ENCODE measurements at regions not wholly inside any gene's neighbourhood (a gene's known extent, or its start where the extent isn't known, plus 50 kb on each side); places are given as distances from the start of the nearest gene placed in this dataset.
"Not testable (repeated sequence)": the region's sequence is repeated elsewhere in the genome, so short reads cannot be mapped to it uniquely, and the experiment has no call there.

GRCh38 chr2:142714600-142714999, 162.9 kb upstream of the KYNU start:
- TF ChIP-seq, protein P1, sequence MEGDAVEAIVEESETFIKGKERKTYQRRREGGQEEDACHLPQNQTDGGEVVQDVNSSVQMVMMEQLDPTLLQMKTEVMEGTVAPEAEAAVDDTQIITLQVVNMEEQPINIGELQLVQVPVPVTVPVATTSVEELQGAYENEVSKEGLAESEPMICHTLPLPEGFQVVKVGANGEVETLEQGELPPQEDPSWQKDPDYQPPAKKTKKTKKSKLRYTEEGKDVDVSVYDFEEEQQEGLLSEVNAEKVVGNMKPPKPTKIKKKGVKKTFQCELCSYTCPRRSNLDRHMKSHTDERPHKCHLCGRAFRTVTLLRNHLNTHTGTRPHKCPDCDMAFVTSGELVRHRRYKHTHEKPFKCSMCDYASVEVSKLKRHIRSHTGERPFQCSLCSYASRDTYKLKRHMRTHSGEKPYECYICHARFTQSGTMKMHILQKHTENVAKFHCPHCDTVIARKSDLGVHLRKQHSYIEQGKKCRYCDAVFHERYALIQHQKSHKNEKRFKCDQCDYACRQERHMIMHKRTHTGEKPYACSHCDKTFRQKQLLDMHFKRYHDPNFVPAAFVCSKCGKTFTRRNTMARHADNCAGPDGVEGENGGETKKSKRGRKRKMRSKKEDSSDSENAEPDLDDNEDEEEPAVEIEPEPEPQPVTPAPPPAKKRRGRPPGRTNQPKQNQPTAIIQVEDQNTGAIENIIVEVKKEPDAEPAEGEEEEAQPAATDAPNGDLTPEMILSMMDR (IDR thresholded peaks at IDR 0.05; ENCODE audit: partially characterized antibody, unreplicated experiment): no peak
- Mint-ChIP-seq H3K4me3 (ENCODE audit: unreplicated experiment) (no peak overlapping the region), H3K27me3 (ENCODE audit: unreplicated experiment) (no peaks in the 10 kb centered on the region), H3K36me3 (ENCODE audit: unreplicated experiment) (no peaks in the 10 kb centered on the region), H3K27ac (ENCODE audit: unreplicated experiment) (no peak overlapping the region), H3K4me1 (ENCODE audit: low read depth, unreplicated experiment) (no peaks in the 10 kb centered on the region), H3K9me3 (ENCODE audit: unreplicated experiment) (no peaks in the 10 kb centered on the region)
- no peak for DNase-seq

- Mint-ChIP-seq H3K4me3 (ENCODE audit: unreplicated experiment) (no peak overlapping the region), H3K36me3 (ENCODE audit: unreplicated experiment) (no peaks in the 10 kb centered on the region), H3K27ac (ENCODE audit: unreplicated experiment) (no peak overlapping the region), H3K4me1 (ENCODE audit: low read depth, unreplicated experiment) (no peaks in the 10 kb centered on the region), H3K27me3 (ENCODE audit: unreplicated experiment) (no peaks in the 10 kb centered on the region), H3K9me3 (ENCODE audit: unreplicated experiment) (no peaks in the 10 kb centered on the region)
- TF ChIP-seq, protein P1 (IDR thresholded peaks at IDR 0.05; ENCODE audit: partially characterized antibody, unreplicated experiment): no peak
- DNase-seq: no peak
Observed at GRCh38 chr2:142710336-142710735, 167.1 kb upstream of the KYNU start.

DNA sequence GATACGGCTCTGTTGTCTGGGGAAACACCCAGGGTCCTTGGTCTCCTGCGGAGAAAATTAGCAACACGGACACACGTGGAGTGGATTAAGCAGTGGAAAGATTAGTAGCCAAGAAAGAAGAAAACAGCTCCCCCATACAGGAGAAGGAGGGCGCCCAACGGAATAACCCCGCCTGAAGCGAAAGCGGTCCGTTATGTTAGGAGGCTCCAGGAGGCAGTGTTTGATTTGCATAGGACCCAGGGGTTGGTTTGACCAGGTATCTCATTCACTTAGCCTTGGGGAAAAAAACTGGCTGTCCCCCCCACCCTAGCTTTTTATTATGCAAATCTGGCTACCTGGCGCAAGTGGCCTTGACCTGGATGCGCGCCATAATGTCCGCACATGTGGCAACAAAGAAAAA, 170.1 kb upstream of the KYNU start:
- H3K27ac Mint-ChIP-seq (ENCODE audit: unreplicated experiment): no peak overlapping the region
- no peaks in the 10 kb centered on the region for H3K27me3 Mint-ChIP-seq (ENCODE audit: unreplicated experiment)
- peaks cover 7% of the 10 kb centered on the region for H3K4me1 Mint-ChIP-seq (ENCODE audit: low read depth, unreplicated experiment)
- no peaks in the 10 kb centered on the region for H3K9me3 Mint-ChIP-seq (ENCODE audit: unreplicated experiment)
- H3K4me3 Mint-ChIP-seq (ENCODE audit: unreplicated experiment): no peak overlapping the region
- DNase-seq: no peak
- TF ChIP-seq, protein P1 (IDR thresholded peaks at IDR 0.05; ENCODE audit: partially characterized antibody, unreplicated experiment): no peak
- H3K36me3 Mint-ChIP-seq (ENCODE audit: unreplicated experiment): no peaks in the 10 kb centered on the region

GRCh38 chr2:142702397-142702796, 175.1 kb upstream of the KYNU start:
- H3K9me3 Mint-ChIP-seq (ENCODE audit: unreplicated experiment); H3K4me1 Mint-ChIP-seq (ENCODE audit: low read depth, unreplicated experiment); H3K36me3 Mint-ChIP-seq (ENCODE audit: unreplicated experiment); H3K27me3 Mint-ChIP-seq (ENCODE audit: unreplicated experiment); DNase-seq; H3K4me3 Mint-ChIP-seq (ENCODE audit: unreplicated experiment); H3K27ac Mint-ChIP-seq (ENCODE audit: unreplicated experiment): not testable (repeated sequence)

DNA sequence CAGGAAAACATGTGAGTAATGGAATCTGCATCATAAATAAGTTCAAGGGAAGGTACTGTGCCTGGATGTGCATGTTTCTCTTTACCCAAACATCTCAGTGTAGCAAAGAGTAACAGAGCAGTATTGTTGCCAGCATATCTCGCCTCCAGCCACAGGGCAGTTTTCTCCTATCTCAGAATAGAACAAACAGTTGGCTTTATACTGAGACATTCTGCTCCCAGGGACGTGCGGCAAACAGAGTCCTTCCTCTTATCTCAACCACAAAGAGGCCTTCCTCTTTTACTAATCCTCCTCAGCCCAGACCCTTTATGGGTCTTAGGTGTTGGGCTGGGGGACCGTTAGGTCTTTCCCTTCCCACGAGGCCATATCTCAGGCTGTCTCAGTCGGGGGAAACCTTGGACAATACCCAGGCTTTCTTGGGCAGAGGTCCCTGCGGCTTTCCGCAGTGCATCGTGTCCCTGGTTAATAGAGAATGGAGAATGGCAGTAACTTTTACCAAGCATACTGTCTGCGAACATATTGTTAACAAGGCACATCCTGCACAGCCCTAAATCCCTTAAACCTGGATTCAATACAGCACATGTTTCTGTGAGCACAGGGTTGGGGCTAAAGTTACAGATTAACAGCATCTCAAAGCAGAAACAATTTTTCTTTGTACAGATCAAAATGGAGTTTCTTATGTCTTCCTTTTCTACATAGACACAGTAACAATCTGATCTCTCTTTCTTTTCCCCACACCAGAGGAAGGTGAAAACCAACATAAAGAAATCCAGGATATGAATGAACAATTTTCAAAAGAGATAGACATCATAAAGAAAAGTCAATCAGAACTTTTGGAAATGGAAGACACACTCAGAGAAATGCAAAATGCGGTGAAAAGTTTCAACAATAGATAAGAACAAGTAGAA, 181.9 kb upstream of the KYNU start:
- H3K36me3 Mint-ChIP-seq (ENCODE audit: unreplicated experiment); H3K27ac Mint-ChIP-seq (ENCODE audit: unreplicated experiment); H3K4me1 Mint-ChIP-seq (ENCODE audit: low read depth, unreplicated experiment); DNase-seq; H3K4me3 Mint-ChIP-seq (ENCODE audit: unreplicated experiment); H3K27me3 Mint-ChIP-seq (ENCODE audit: unreplicated experiment); H3K9me3 Mint-ChIP-seq (ENCODE audit: unreplicated experiment): not testable (repeated sequence)

DNA sequence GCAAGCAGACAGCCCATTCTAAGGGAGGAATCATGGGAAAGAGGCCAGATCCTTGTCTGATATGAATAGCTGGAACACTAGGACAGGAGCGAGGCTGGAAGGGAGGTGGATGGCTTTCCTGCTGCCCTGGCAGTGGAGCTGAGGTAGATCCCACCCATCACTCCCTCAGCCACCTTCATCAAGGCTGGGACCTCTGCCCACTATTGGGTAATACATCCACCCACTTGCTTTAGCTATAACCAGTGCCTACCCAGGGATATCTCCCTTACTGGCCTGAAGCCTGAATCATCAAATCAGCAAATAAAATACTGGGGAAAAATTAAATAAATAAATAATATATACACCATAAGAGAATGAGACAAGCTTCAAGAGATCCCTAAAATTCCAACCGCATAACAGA, 183.2 kb upstream of the KYNU start:
- Mint-ChIP-seq H3K4me1 (ENCODE audit: low read depth, unreplicated experiment) (peaks cover 2% of the 10 kb centered on the region), H3K9me3 (ENCODE audit: unreplicated experiment) (no peaks in the 10 kb centered on the region), H3K27me3 (ENCODE audit: unreplicated experiment) (no peaks in the 10 kb centered on the region), H3K27ac (ENCODE audit: unreplicated experiment) (no peak overlapping the region), H3K36me3 (ENCODE audit: unreplicated experiment) (no peaks in the 10 kb centered on the region), H3K4me3 (ENCODE audit: unreplicated experiment) (no peak overlapping the region)
- DNase-seq: no peak
- TF ChIP-seq, protein P1 (IDR thresholded peaks at IDR 0.05; ENCODE audit: partially characterized antibody, unreplicated experiment): no peak
